ENCODE measurements at regions not wholly inside any gene's neighbourhood (a gene's known extent, or its start where the extent isn't known, plus 50 kb on each side); places are given as distances from the start of the nearest gene placed in this dataset.

- no peak for DNase-seq (ENCODE audit: low read depth in 2 of 3, low spot score in 2 of 3)
Measured at GRCh38 chr9:90420768-90421513, 221.7 kb downstream of the DIRAS2 start.

- no peak for DNase-seq (ENCODE audit: low read depth in 2 of 3, low spot score in 2 of 3)
Measured at GRCh38 chr9:90421786-90422185, 220.8 kb downstream of the DIRAS2 start.

GRCh38 chr9:90423661-90424193, 218.9 kb downstream of the DIRAS2 start:
- DNase-seq (ENCODE audit: low read depth in 2 of 3, low spot score in 2 of 3) = no peak

- DNase-seq (ENCODE audit: low read depth in 2 of 3, low spot score in 2 of 3) = no peak
Measured at GRCh38 chr9:90428517-90428916, 214.1 kb downstream of the DIRAS2 start.

- DNase-seq (ENCODE audit: low read depth in 2 of 3, low spot score in 2 of 3) = no peak
Measured at GRCh38 chr9:90432951-90433350, 209.7 kb downstream of the DIRAS2 start.

- DNase-seq (ENCODE audit: low read depth in 2 of 3, low spot score in 2 of 3) = no peak
Measured at GRCh38 chr9:90433398-90433941, 209.2 kb downstream of the DIRAS2 start.

- no peak for DNase-seq (ENCODE audit: low read depth in 2 of 3, low spot score in 2 of 3)
Measured at GRCh38 chr9:90441814-90442213, 200.8 kb downstream of the DIRAS2 start.

- DNase-seq (ENCODE audit: low read depth in 2 of 3, low spot score in 2 of 3) = no peak
Measured at GRCh38 chr9:90442723-90443122, 199.9 kb downstream of the DIRAS2 start.

- DNase-seq (ENCODE audit: low read depth in 2 of 3, low spot score in 2 of 3) = no peak
Measured at GRCh38 chr9:90444609-90445204, 197.9 kb downstream of the DIRAS2 start.

GRCh38 chr9:90445391-90445790, 197.2 kb downstream of the DIRAS2 start:
- DNase-seq (ENCODE audit: low read depth in 2 of 3, low spot score in 2 of 3) = no peak

GRCh38 chr9:90446200-90446948, 196.2 kb downstream of the DIRAS2 start:
- DNase-seq (ENCODE audit: low read depth in 2 of 3, low spot score in 2 of 3) = no peak

GRCh38 chr9:90447773-90448172, 194.9 kb downstream of the DIRAS2 start:
- no peak for DNase-seq (ENCODE audit: low read depth in 2 of 3, low spot score in 2 of 3)

GRCh38 chr9:90449213-90449925, 193.3 kb downstream of the DIRAS2 start:
- DNase-seq (ENCODE audit: low read depth in 2 of 3, low spot score in 2 of 3) = no peak

GRCh38 chr9:90451804-90452203, 190.8 kb downstream of the DIRAS2 start:
- no peak for DNase-seq (ENCODE audit: low read depth in 2 of 3, low spot score in 2 of 3)

- DNase-seq (ENCODE audit: low read depth in 2 of 3, low spot score in 2 of 3) = no peak
Measured at GRCh38 chr9:90455316-90455715, 187.3 kb downstream of the DIRAS2 start.

GRCh38 chr9:90457386-90458190, 185.0 kb downstream of the DIRAS2 start:
- no peak for DNase-seq (ENCODE audit: low read depth in 2 of 3, low spot score in 2 of 3)

- DNase-seq (ENCODE audit: low read depth in 2 of 3, low spot score in 2 of 3) = no peak
Measured at GRCh38 chr9:90458485-90458884, 184.1 kb downstream of the DIRAS2 start.

- no peak for DNase-seq (ENCODE audit: low read depth in 2 of 3, low spot score in 2 of 3)
Measured at GRCh38 chr9:90459321-90459720, 183.3 kb downstream of the DIRAS2 start.

- DNase-seq (ENCODE audit: low read depth in 2 of 3, low spot score in 2 of 3) = no peak
Measured at GRCh38 chr9:90460220-90460619, 182.4 kb downstream of the DIRAS2 start.

GRCh38 chr9:90464978-90465377, 177.6 kb downstream of the DIRAS2 start:
- no peak for DNase-seq (ENCODE audit: low read depth in 2 of 3, low spot score in 2 of 3)

Data from activated CD8-positive, alpha-beta memory T cell treated with anti-CD3 and anti-CD28 coated beads for 48 hours (primary cell).